ENCODE measurements at regions not wholly inside any gene's neighbourhood (a gene's known extent, or its start where the extent isn't known, plus 50 kb on each side); places are given as distances from the start of the nearest gene placed in this dataset.

DNA sequence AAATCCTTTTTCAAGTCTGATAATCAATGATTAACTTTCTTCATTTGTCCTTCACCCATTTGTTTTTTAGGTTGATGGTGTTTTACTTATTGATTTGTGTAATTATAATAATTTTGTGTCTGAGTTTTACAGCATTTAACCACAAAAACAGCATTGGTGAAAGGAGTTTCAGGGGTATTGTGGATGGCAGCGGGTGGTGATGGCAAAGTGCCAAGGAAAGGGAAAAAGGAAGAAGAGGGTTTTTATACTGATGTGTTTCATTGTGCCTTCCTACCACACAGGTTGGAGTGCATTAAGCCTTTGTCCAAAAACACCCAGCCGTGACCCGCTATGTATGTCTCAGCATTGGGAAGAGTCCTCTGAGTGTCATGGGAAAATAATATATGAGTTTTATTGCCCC is 150.3 kb downstream of the DAD1 start:
- BruUV-seq (replicated peaks), result no TSS peak
- ChIA-PET CTCF (interaction anchor here (7.0 kb wide), 1 partner anchor 33 kb away, joined by 39 read pairs; no protein-coding TSS in a partner anchor), RAD21 (ENCODE audit: unreplicated experiment) (no interaction called here), POLR2A (no interaction called here), SMC1A (ENCODE audit: uncharacterized antibody, unreplicated experiment) (interaction anchor here (0.8 to 1.4 kb wide), 3 partner anchors 12 to 51 kb away, joined by 3 read pairs; no protein-coding TSS in a partner anchor)
- H3K4me1 ChIP-seq (ENCODE audit: control insufficient read depth, insufficient read depth, low read length), result no peaks in the 10 kb centered on the region
- no peak overlapping the region for H3K9ac ChIP-seq (ENCODE audit: control insufficient read depth, insufficient read depth, low read length)
- no peaks in the 10 kb centered on the region for H4K20me1 ChIP-seq (ENCODE audit: control insufficient read depth, insufficient read depth)
- TF ChIP-seq, protein P1, sequence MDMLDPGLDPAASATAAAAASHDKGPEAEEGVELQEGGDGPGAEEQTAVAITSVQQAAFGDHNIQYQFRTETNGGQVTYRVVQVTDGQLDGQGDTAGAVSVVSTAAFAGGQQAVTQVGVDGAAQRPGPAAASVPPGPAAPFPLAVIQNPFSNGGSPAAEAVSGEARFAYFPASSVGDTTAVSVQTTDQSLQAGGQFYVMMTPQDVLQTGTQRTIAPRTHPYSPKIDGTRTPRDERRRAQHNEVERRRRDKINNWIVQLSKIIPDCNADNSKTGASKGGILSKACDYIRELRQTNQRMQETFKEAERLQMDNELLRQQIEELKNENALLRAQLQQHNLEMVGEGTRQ (IDR thresholded peaks at IDR 0.05; ENCODE audit: borderline replicate concordance, low read depth, low read length), result no peak
- TF ChIP-seq ASH2L (IDR thresholded peaks at IDR 0.05; ENCODE audit: borderline replicate concordance, low read depth), result no peak
- no peak for TF ChIP-seq SP1 (IDR thresholded peaks at IDR 0.05; ENCODE audit: low read depth, low read length)
- no peak for TF ChIP-seq ZSCAN29 (IDR thresholded peaks at IDR 0.05)
- no peak for TF ChIP-seq CBX3 (IDR thresholded peaks at IDR 0.05; ENCODE audit: borderline replicate concordance, low read depth)
- no peak for TF ChIP-seq RCOR1 (conservative IDR thresholded peaks at IDR 0.05; ENCODE audit: low read depth, low read length)
- no peak for TF ChIP-seq ZNF384 (IDR thresholded peaks at IDR 0.05; ENCODE audit: borderline replicate concordance, low read depth, low read length)
- no peak for TF ChIP-seq SMAD5 (IDR thresholded peaks at IDR 0.05; ENCODE audit: low read depth)
- no peak for TF ChIP-seq ZBTB33 (IDR thresholded peaks at IDR 0.05)
- TF ChIP-seq TCF12 (IDR thresholded peaks at IDR 0.05; ENCODE audit: low read depth, low read length), result no peak
- TF ChIP-seq HSF1 (IDR thresholded peaks at IDR 0.05; ENCODE audit: low read depth, low read length), result no peak
- TF ChIP-seq, protein P2, sequence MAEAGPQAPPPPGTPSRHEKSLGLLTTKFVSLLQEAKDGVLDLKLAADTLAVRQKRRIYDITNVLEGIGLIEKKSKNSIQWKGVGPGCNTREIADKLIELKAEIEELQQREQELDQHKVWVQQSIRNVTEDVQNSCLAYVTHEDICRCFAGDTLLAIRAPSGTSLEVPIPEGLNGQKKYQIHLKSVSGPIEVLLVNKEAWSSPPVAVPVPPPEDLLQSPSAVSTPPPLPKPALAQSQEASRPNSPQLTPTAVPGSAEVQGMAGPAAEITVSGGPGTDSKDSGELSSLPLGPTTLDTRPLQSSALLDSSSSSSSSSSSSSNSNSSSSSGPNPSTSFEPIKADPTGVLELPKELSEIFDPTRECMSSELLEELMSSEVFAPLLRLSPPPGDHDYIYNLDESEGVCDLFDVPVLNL (IDR thresholded peaks at IDR 0.05; ENCODE audit: low read depth, low read length), result no peak
- ATAC-seq (no peak), FAIRE-seq (no peak), DNase-seq (ENCODE audit: low read depth, low spot score) (no peak)
- H3K27ac ChIP-seq (ENCODE audit: control insufficient read depth, insufficient read depth), result no peak overlapping the region
- H3K27me3 ChIP-seq (replicated peaks in 1 of 2; ENCODE audit: control insufficient read depth in 2 of 2, insufficient read depth in 2 of 2, low read length in 1 of 2), result no peaks in the 10 kb centered on the region
- no peak overlapping the region for H2AFZ ChIP-seq (ENCODE audit: control insufficient read depth, low read depth, low read length)
- no peak overlapping the region for H3K4me2 ChIP-seq (ENCODE audit: control insufficient read depth, insufficient read depth)
- H3K9me3 ChIP-seq (replicated peaks; ENCODE audit: control insufficient read depth, insufficient read depth, low read length), result no peaks in the 10 kb centered on the region
- in situ Hi-C loops (cut with MboI), result no loop called here
- 77% methylated on average over 3 of the region's 3 CpGs for WGBS (ENCODE audit: insufficient coverage, insufficient replicate concordance, low lambda C conversion rate, missing lambda C conversion rate)
- intact Hi-C loops (cut with micrococcal nuclease; ENCODE audit: unreplicated experiment), result no loop called here
- H3K79me2 ChIP-seq (ENCODE audit: control insufficient read depth, insufficient read depth, low read length), result no peaks in the 10 kb centered on the region
- H3K4me3 ChIP-seq, result no peak overlapping the region
- no peaks in the 10 kb centered on the region for H3K36me3 ChIP-seq (ENCODE audit: control insufficient read depth in 2 of 2, insufficient read depth in 2 of 2, low read length in 1 of 2)
